Activated CD4-positive, alpha-beta T cell treated with anti-CD3 and anti-CD28 coated beads, Interleukin-2, amount 50 U/mL, for 48 hours (primary cell): ENCODE measurements at regions not wholly inside any gene's neighbourhood (a gene's known extent, or its start where the extent isn't known, plus 50 kb on each side); places are given as distances from the start of the nearest gene placed in this dataset.
"Not testable (repeated sequence)": the region's sequence is repeated elsewhere in the genome, so short reads cannot be mapped to it uniquely, and the experiment has no call there.

Experiments used
- DNase-seq, 2 experiments: peaks; one replicate each; pipeline ENCODE4 v3.0.0-alpha.2; 2020

DNA sequence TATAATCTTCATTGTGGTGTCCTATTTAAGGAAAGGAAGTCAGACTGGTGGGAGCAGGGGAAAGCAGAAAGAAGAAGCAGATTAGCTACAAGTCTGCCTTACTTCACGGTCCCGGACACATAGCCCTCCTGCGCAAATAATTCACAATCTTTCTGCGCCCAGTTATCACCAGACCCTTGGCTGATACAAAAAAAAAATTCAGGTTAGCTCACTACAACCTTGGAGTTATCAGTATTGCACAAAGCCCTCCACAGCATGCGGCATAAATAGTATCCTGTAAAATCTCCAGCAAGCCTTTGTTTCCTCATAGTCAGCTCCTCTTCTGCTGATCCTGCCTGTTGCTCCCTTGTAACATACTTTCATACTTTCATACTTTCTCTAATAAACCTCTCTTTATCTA is 148.6 kb upstream of the FUT9 start:
- no peak for DNase-seq

DNA sequence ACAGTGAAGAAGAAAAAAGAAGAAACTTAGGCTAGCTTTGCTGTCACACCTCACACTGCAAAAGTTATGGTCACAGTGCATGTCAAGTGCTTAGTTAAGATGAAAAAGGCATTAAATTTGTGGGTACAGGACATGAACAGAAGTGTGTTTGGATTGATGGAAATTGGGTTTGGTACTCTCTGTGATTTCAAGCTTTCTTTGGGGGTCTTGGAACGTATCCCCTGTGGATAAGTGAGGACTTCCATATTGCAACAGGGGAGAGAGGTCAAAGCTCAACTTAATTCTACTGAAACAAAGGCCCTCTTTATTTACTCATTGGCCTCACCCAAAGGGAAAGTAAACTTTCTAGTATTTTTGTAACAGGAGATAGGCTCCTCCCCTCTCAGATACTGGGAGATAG is 138.3 kb upstream of the FUT9 start:
- no peak for DNase-seq

DNA sequence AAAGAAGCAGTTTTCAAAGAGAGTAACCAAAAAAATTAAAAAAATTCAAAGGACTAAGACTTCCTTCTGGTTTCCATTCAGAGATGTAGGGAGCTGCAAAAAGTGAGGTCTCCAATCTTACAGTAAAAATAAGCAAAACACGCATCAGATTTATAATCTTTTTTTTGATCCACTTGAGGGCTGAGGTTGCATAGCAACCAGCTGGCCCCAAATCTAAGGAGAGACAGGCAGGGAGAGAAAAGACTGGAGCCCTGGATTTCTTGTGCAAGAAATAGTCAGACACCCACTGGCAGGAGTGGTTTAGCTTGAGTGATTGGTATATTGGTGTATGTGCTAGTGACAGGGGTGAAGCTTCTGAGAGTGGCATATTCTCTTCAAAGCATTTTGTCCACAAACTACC is 135.9 kb upstream of the FUT9 start:
- no peak for DNase-seq

DNA sequence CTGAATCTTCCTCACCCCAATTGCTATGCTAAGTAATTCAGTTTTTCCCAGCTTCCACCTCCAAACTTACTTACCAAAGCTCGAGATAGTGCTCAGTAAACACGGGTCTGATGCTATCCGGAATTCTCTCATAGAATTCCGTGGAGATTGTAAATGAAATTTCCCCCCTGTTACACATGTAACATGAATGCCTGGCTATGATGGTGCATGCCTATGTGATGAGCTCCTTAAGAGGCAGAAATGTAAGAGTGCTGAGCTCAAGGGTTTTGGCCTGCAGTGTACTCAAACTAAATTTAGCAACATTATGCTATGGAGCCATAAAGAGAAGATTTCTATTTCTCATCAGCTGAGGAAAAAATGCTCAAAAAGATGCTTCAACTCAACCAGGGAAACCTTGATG is 133.4 kb upstream of the FUT9 start:
- no peak for DNase-seq

DNA sequence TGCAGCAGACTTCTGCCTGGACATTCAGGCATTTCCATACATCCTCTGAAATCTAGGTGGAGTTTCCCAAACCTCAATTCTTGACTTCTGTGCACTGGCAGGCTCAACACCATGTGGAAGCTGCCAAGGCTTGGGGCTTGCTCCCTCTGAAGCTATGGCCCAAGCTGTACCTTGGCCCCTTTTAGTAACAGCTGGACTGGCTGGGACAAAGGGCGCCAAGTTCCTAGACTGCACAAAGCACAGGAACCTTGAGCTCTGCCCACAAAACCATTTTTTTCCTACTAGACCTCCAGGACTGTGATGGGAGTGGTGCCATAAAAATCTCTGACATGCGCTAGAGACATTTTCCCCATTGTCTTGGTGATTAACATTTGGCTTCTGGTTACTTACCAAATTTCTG is 127.1 kb upstream of the FUT9 start:
- not testable (repeated sequence) for DNase-seq

DNA sequence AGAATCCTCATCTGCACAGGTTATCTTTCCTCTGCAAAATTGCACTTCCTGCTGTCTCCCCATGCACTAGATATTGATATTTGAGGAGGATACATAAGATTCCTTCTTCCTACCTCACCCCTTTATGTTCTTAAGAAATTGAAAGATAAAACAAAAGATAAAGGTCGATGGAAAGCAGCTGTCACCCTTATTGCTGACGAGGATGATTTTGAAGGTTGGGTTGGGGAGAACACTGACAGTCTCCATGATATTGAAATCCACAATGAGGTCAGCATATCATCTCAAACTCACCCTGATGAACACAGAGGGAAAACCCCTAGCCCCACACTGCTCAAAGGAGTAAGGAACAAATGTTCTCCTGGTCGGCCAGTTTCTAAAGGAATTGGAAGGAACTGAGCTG is 110.6 kb upstream of the FUT9 start:
- no peak for DNase-seq

DNA sequence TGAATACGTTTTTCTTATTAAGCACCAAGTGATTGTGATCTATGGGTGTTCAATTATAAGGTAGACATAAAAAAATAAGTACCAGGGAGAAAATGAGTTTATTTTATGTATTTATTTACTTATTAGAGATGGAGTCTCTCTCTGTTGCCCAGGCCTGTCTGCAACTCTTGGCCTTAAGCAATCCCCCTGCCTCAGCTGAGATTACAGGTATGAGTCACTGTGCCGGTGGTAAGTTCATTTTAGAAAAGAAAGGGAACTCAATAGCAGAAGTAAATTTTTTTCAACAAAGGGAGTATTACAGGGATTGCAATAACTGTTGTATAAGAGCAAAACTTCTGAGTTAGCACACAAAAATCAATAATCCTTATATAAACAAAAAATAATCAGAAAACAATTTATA is 98.7 kb upstream of the FUT9 start:
- no peak for DNase-seq

DNA sequence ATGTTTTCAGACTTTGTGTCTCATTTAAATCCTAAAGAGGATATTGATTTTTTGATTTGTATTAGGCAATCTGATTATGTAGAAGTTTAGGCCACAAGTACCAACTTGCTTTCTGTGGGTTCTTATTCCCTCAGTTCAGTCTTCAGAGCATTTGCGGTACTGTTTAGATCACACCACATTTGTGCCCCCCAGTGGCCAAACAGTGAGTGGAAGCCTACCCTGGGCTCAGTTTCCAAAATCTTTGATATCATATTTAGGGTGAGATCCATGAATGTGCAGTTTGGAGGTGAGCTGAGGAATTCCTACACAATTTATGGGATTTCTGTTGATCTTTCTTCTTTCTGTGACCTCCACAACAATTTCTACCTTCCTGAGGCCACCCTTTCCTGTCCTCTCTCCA is 92.3 kb upstream of the FUT9 start:
- DNase-seq: peak; percentile 4 to 18

DNA sequence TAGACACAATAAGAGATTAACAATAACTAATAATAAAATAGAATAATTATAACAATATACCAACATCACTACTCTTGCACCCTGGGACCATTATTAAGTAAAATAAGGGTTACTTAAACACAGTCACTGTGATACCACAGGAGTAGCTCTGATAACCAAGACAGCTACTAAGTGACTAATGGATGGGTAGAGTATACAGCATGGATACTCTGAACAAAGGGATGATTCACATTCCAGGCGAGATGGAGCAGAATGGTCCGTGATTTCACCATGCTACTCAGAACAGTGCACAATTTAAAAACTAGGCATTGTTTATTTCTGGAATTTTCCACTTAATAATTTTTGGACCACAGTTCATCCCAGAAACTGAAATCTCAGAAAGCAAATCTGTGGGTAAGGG is 80.0 kb upstream of the FUT9 start:
- no peak for DNase-seq

DNA sequence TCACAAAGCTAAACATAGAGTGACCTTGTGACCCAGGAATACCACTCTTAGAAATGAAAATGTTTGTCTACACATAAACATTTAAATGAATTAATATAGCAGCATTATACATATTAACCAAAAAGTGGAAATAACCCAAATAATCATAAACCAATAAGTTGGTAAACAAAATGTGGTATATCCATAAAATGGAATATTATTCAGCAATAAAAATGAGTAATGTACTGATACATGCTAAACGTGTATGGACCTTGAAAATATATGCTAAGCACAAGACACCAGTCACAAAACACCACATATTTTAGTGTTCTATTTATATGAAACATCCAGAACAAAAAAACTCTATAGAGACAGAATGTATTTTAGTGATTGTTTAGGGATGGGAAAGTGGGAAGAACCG is 68.9 kb upstream of the FUT9 start:
- DNase-seq: no peak

DNA sequence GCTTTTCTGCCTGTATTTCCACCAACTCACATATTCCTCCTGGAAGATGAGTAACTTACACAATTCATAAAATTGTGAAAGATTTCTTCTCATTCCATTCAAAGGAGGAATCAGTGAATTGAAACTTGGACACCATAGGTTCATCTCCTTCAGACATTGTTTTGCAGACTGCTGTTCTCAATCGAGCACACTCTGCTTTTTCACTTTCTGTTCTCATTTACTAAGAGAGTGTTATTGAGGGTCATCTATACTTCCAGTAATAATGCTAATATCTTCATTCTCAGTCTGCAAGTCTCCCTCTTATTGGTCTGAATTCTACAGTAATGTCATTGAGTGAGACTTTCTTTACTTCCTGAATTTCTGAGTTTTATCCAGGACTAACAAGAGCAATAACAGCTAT is 67.5 kb upstream of the FUT9 start:
- no peak for DNase-seq

DNA sequence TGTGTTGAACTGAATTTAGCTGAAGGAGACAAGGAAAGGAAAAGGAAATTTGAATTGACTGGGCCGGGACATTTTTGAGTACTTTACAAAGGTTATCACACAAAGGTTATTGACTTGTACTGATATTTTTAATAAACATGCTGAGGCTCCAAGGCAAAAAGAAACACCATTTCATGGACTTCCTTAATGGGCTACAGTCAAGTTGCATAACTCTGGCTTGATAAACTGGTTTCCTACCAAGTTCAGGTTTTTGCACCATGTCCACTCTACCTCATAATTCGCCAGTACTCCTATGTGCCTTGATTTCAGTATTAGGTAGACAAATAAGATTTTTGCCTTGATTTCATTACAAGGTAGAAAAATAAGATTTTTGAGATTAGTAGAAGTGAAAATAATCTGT is 65.8 kb upstream of the FUT9 start:
- DNase-seq: no peak

DNA sequence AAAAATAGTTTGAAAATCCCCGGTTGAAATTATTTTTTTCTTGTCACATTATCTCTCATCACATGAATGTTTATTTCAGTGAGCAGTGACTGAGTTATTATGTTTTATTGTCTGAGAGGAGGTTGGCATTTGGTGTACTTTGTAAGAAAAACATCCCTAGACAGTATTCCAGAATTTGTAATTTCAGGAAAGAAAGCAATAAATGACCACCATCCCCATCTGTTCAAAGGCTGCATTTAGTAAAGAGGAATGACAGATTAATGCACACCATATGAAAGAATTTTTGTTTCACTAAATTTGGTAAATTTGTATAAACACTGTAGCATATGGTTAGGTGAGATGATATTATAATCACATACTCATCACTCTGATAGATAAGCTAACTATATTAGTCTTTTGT is 57.1 kb upstream of the FUT9 start:
- no peak for DNase-seq

DNA sequence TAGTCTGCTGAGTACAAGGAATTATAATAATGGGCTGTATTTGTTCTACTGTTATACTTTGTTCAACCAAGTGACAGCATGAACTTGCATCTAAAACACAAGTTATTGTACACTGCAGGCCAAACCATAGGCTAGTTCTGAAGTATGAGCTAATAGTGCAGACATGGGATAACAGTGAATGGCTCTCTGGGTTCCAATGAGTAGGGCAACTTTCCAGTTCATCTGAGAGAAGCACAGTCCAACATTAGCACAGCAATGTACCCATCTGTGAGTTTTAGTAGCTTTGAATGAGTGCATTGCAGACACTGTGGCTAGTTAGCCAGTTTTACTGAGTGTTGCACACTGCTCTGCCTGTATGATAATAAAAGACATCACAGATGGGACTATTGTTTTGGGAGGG is 56.5 kb upstream of the FUT9 start:
- no peak for DNase-seq
